ENCODE measurements at regions not wholly inside any gene's neighbourhood (a gene's known extent, or its start where the extent isn't known, plus 50 kb on each side); places are given as distances from the start of the nearest gene placed in this dataset.
"Not testable (repeated sequence)": the region's sequence is repeated elsewhere in the genome, so short reads cannot be mapped to it uniquely, and the experiment has no call there.

GRCh38 chr2:113341191-113341869 is 62.6 kb upstream of the PAX8 start:
- no peak for DNase-seq (ENCODE audit: low spot score)

- no peak for DNase-seq (ENCODE audit: low spot score)
Observed at GRCh38 chr2:113337809-113338208, 59.1 kb upstream of the PAX8 start.

GRCh38 chr2:113336040-113336439 is 57.3 kb upstream of the PAX8 start:
- DNase-seq (ENCODE audit: low spot score) = not testable (repeated sequence)

GRCh38 chr2:113334147-113334546 is 55.4 kb upstream of the PAX8 start:
- DNase-seq (ENCODE audit: low spot score) = no peak

GRCh38 chr2:113333735-113334134 is 55.0 kb upstream of the PAX8 start:
- not testable (repeated sequence) for DNase-seq (ENCODE audit: low spot score)

- DNase-seq (ENCODE audit: low spot score) = not testable (repeated sequence)
Observed at GRCh38 chr2:113330060-113330767, 51.5 kb upstream of the PAX8 start.

- not testable (repeated sequence) for DNase-seq (ENCODE audit: low spot score)
Observed at GRCh38 chr2:113328973-113329372, 50.3 kb upstream of the PAX8 start.

GRCh38 chr2:113328572-113328971 is 49.9 kb upstream of the PAX8 start:
- not testable (repeated sequence) for DNase-seq (ENCODE audit: low spot score)
